ENCODE measurements at regions not wholly inside any gene's neighbourhood (a gene's known extent, or its start where the extent isn't known, plus 50 kb on each side); places are given as distances from the start of the nearest gene placed in this dataset.

DNA sequence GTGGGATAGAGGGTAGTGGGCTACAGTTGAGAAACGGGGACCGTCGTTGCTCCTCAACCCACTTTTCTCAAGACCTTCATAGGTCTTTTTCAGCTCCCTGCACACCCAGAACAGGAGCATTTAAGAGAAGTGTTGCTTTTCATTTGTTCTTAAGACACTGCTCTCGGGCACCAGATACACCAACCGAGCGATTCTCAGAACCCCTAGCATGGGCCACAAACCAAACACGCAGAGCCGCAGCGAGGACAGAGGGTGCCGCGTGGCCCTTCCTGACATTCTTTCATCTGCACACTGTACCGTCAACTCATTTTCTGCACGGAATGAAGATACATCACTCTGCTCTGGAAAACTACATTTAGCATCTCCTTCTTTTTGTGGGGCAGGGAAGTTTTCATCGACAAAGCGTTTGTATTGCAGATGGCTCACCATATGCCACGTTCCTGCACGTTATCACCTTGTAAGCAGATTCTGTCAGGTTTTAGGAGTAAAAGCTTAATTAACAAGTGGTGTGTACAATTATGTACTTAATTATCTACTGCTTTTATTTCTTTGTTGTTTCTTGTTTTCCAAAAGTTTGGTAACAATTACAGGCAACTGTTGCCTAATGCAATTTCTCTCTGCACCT, 70.4 kb upstream of the MLN start:
- TF ChIP-seq, protein P1, sequence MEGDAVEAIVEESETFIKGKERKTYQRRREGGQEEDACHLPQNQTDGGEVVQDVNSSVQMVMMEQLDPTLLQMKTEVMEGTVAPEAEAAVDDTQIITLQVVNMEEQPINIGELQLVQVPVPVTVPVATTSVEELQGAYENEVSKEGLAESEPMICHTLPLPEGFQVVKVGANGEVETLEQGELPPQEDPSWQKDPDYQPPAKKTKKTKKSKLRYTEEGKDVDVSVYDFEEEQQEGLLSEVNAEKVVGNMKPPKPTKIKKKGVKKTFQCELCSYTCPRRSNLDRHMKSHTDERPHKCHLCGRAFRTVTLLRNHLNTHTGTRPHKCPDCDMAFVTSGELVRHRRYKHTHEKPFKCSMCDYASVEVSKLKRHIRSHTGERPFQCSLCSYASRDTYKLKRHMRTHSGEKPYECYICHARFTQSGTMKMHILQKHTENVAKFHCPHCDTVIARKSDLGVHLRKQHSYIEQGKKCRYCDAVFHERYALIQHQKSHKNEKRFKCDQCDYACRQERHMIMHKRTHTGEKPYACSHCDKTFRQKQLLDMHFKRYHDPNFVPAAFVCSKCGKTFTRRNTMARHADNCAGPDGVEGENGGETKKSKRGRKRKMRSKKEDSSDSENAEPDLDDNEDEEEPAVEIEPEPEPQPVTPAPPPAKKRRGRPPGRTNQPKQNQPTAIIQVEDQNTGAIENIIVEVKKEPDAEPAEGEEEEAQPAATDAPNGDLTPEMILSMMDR (IDR thresholded peaks at IDR 0.05): no peak
- TF ChIP-seq POLR2A (IDR thresholded peaks at IDR 0.05): no peak

Data from tibial nerve (tissue), 3 donors.